ENCODE measurements at regions not wholly inside any gene's neighbourhood (a gene's known extent, or its start where the extent isn't known, plus 50 kb on each side); places are given as distances from the start of the nearest gene placed in this dataset.

DNA sequence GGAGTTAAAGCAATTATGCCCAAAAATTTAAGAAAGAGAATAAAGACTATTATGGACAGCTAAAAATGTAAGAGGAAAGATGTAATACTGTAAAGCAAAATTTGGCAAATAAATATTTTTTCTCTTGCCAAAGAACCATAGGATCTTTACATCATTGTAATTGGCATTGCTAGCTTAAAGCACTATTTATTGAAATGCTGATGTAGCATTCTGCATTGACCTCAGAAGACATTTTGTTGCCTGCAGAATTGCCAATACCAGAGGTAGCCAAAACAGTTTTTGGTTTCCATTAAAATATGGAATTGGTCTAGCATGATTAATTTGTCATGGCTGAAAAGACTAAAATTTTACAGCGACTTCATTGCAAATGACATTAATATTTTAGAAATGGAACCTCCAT, 191.5 kb upstream of the CHODL start:
- Histone ChIP-seq H3K9ac (replicated peaks; ENCODE audit: extremely low read depth, insufficient read depth, low read length) (no peak overlapping the region), H2AFZ (ENCODE audit: low read depth, low read length) (no peak overlapping the region), H3K27ac (ENCODE audit: insufficient read depth, low read depth, low read length) (no peak overlapping the region), H3K27me3 (ENCODE audit: control insufficient read depth in 2 of 2, insufficient read depth in 2 of 2, low read length in 2 of 2) (no peaks in the 10 kb centered on the region), H3K4me3 (replicated peaks in 1 of 3; ENCODE audit: insufficient read depth in 1 of 3, low read depth in 1 of 3, low read length in 3 of 3) (no peak overlapping the region), H3K4me2 (ENCODE audit: insufficient read depth, low read length) (no peak overlapping the region), H3K79me2 (ENCODE audit: control insufficient read depth, insufficient read depth, low read length) (no peaks in the 10 kb centered on the region), H3K9me3 (replicated peaks; ENCODE audit: control insufficient read depth, insufficient read depth, low read length) (no peaks in the 10 kb centered on the region), H4K20me1 (replicated peaks; ENCODE audit: control insufficient read depth, extremely low read depth, insufficient read depth, low read length) (no peaks in the 10 kb centered on the region), H3K9me1 (replicated peaks; ENCODE audit: control insufficient read depth, extremely low read depth, insufficient read depth, low read length) (no peaks in the 10 kb centered on the region), H3K4me1 (ENCODE audit: control insufficient read depth, extremely low read depth, insufficient read depth, low read length) (no peaks in the 10 kb centered on the region), H3K36me3 (ENCODE audit: control insufficient read depth in 2 of 2, extremely low read depth in 1 of 2, insufficient read depth in 2 of 2, low read length in 2 of 2) (no peaks in the 10 kb centered on the region)
- no peak for FAIRE-seq
- TF ChIP-seq POLR2AphosphoS5 (IDR thresholded peaks at IDR 0.05; ENCODE audit: insufficient read depth, low read depth, low read length) (no peak), FOS (IDR thresholded peaks at IDR 0.05; ENCODE audit: borderline replicate concordance, insufficient read depth, low read length) (no peak), POLR2A (IDR thresholded peaks at IDR 0.05; ENCODE audit: low read depth, low read length) (no peak), MYC (IDR thresholded peaks at IDR 0.05; ENCODE audit: low read depth, low read length) (no peak), JUN (IDR thresholded peaks at IDR 0.05; ENCODE audit: borderline replicate concordance, insufficient read depth, insufficient read length, low read depth) (no peak), GATA2 (IDR thresholded peaks at IDR 0.05; ENCODE audit: insufficient read depth, insufficient read length, low read depth, low read length) (no peak), EZH2 (IDR thresholded peaks at IDR 0.05; ENCODE audit: borderline replicate concordance, low read depth, low read length, severe bottlenecking) (no peak)
- TF ChIP-seq, protein P1, sequence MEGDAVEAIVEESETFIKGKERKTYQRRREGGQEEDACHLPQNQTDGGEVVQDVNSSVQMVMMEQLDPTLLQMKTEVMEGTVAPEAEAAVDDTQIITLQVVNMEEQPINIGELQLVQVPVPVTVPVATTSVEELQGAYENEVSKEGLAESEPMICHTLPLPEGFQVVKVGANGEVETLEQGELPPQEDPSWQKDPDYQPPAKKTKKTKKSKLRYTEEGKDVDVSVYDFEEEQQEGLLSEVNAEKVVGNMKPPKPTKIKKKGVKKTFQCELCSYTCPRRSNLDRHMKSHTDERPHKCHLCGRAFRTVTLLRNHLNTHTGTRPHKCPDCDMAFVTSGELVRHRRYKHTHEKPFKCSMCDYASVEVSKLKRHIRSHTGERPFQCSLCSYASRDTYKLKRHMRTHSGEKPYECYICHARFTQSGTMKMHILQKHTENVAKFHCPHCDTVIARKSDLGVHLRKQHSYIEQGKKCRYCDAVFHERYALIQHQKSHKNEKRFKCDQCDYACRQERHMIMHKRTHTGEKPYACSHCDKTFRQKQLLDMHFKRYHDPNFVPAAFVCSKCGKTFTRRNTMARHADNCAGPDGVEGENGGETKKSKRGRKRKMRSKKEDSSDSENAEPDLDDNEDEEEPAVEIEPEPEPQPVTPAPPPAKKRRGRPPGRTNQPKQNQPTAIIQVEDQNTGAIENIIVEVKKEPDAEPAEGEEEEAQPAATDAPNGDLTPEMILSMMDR (IDR thresholded peaks at IDR 0.05; ENCODE audit: extremely low read depth in 1 of 2, insufficient read depth in 1 of 2, low read depth in 1 of 2, low read length in 2 of 2) = no peak
- TF ChIP-seq, protein P2, sequence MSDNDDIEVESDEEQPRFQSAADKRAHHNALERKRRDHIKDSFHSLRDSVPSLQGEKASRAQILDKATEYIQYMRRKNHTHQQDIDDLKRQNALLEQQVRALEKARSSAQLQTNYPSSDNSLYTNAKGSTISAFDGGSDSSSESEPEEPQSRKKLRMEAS (IDR thresholded peaks at IDR 0.05; ENCODE audit: insufficient read depth, insufficient read length) = no peak
- no TSS peak for BruUV-seq (replicated peaks)
- intact Hi-C loops (cut with micrococcal nuclease) = no loop called here
- ChIA-PET POLR2A (no interaction called here), CTCF (interaction anchor here (1.8 kb wide), 1 partner anchor 12 kb away, joined by 11 read pairs; no protein-coding TSS in a partner anchor)
- dilution Hi-C loops (cut with MboI; ENCODE audit: extremely low pct_ligation_motif_present, low sequenced_read_pairs) = no loop called here
- DNase-seq (ENCODE audit: low read depth, low spot score) = no peak

All from endothelial cell of umbilical vein (primary cell).